Lower leg skin (tissue), 3 donors: ENCODE measurements at regions not wholly inside any gene's neighbourhood (a gene's known extent, or its start where the extent isn't known, plus 50 kb on each side); places are given as distances from the start of the nearest gene placed in this dataset.

Experiments used
- CTCF ChIP-seq, 3 donors: fragments of 450-650 bp; IDR thresholded peaks; one replicate each; pipeline ENCODE4 v1.5.1; 2016; ENCODE audit warnings: antibody characterized with exemption in 3 of 3, mild to moderate bottlenecking in 3 of 3, moderate library complexity in 2 of 3
- POLR2A ChIP-seq, 2 donors: fragments of 450-650 bp; IDR thresholded peaks; one replicate each; pipeline ENCODE4 v1.6.1; 2016 to 2017; ENCODE audit warnings: antibody characterized with exemption in 2 of 2, mild to moderate bottlenecking in 1 of 2, moderate library complexity in 1 of 2

GRCh38 chr13:44755872-44756271 lies 179.7 kb upstream of the TSC22D1 start:
- no peak for TF ChIP-seq CTCF (IDR thresholded peaks at IDR 0.05)
- no peak for TF ChIP-seq POLR2A (IDR thresholded peaks at IDR 0.05)
